SK-N-SH (cell line): ENCODE measurements at regions not wholly inside any gene's neighbourhood (a gene's known extent, or its start where the extent isn't known, plus 50 kb on each side); places are given as distances from the start of the nearest gene placed in this dataset.

Experiments
- CTCF ChIP-seq: fragments of 200-600 bp; sonication (generic); IDR thresholded peaks from 2 replicates; pipeline ENCODE4 v1.6.1; 2017; ENCODE audit warnings: antibody characterized with exemption, mild to moderate bottlenecking, moderate library complexity
- ZBTB33 ChIP-seq: IDR thresholded peaks from 2 replicates; pipeline ENCODE4 v1.4.0; 2012; ENCODE audit warnings: low read depth, borderline replicate concordance

- TF ChIP-seq CTCF, result no peak
- no peak for TF ChIP-seq ZBTB33
These were observed 227.3 kb upstream of the NMUR2 start for GRCh38 chr5:152632360-152632759.
